H9 (cell line): ENCODE measurements at regions not wholly inside any gene's neighbourhood (a gene's known extent, or its start where the extent isn't known, plus 50 kb on each side); places are given as distances from the start of the nearest gene placed in this dataset.

Source experiments
- DNase-seq: peaks from one replicate; pipeline ENCODE4 v3.0.0-alpha.2; 2017
- H2AFZ ChIP-seq: one replicate; pipeline ENCODE4 v1.6.1; 2013; ENCODE audit warnings: mild to moderate bottlenecking, low read length, control low read depth, moderate library complexity
- H2AK5ac ChIP-seq: 2 replicates; pipeline ENCODE4 v1.6.1; 2013; ENCODE audit warnings: low read length, control low read depth, mixed read lengths; ENCODE audit not compliant: insufficient read length
- H2BK120ac ChIP-seq: one replicate; pipeline ENCODE4 v1.6.1; 2013; ENCODE audit warnings: low read depth, mild to moderate bottlenecking, low read length, control low read depth, inconsistent platforms; ENCODE audit not compliant: poor library complexity, severe bottlenecking
- H2BK12ac ChIP-seq: 2 replicates; pipeline ENCODE4 v1.6.1; 2013; ENCODE audit warnings: low read length, control low read depth, mixed read lengths, low read depth; ENCODE audit not compliant: insufficient read length
- H2BK15ac ChIP-seq: 2 replicates; pipeline ENCODE4 v1.6.1; 2013; ENCODE audit warnings: low read depth, low read length, control low read depth
- H2BK20ac ChIP-seq: one replicate; pipeline ENCODE4 v1.6.1; 2013; ENCODE audit warnings: low read depth, mild to moderate bottlenecking, low read length, control low read depth, inconsistent platforms; ENCODE audit not compliant: poor library complexity, severe bottlenecking
- H2BK5ac ChIP-seq: 2 replicates; pipeline ENCODE4 v1.6.1; 2013; ENCODE audit warnings: low read length, control low read depth, mixed read lengths; ENCODE audit not compliant: insufficient read length
- H3K14ac ChIP-seq: 2 replicates; pipeline ENCODE4 v1.6.1; 2013; ENCODE audit warnings: low read length, control low read depth; ENCODE audit not compliant: insufficient read depth
- H3K18ac ChIP-seq: 2 replicates; pipeline ENCODE4 v1.6.1; 2013; ENCODE audit warnings: low read depth, mild to moderate bottlenecking, mixed read lengths, low read length, control low read depth; ENCODE audit not compliant: insufficient read length
- H3K23ac ChIP-seq: 2 replicates; pipeline ENCODE4 v1.6.1; 2013; ENCODE audit warnings: low read length, control low read depth, mixed read lengths, low read depth; ENCODE audit not compliant: insufficient read length
- H3K23me2 ChIP-seq: 2 replicates; pipeline ENCODE4 v1.6.1; 2013; ENCODE audit warnings: low read depth, mild to moderate bottlenecking, mixed read lengths, low read length, control low read depth; ENCODE audit not compliant: insufficient read length, poor library complexity, severe bottlenecking
- H3K27ac ChIP-seq: 2 replicates; pipeline ENCODE4 v1.5.1; 2013; ENCODE audit warnings: low read length, control low read depth, mixed read lengths, low read depth; ENCODE audit not compliant: insufficient read length
- H3K27me3 ChIP-seq: 2 replicates; pipeline ENCODE4 v1.6.1; 2013; ENCODE audit warnings: low read length, control low read depth, inconsistent platforms; ENCODE audit not compliant: insufficient read depth
- H3K4ac ChIP-seq: 2 replicates; pipeline ENCODE4 v1.6.1; 2013; ENCODE audit warnings: low read depth, mild to moderate bottlenecking, control low read depth, inconsistent platforms, low read length, moderate library complexity
- H3K4me1 ChIP-seq: 2 replicates; pipeline ENCODE4 v1.6.1; 2013; ENCODE audit warnings: low read length, control low read depth, inconsistent platforms; ENCODE audit not compliant: insufficient read depth
- H3K4me2 ChIP-seq: 2 replicates; pipeline ENCODE4 v1.6.1; 2013; ENCODE audit warnings: low read length, control low read depth, mixed read lengths; ENCODE audit not compliant: insufficient read length, insufficient read depth
- H3K56ac ChIP-seq: 2 replicates; pipeline ENCODE4 v1.6.1; 2013; ENCODE audit warnings: low read depth, mild to moderate bottlenecking, mixed read lengths, low read length, control low read depth; ENCODE audit not compliant: insufficient read length
- H3K79me1 ChIP-seq: 2 replicates; pipeline ENCODE4 v1.6.1; 2013; ENCODE audit warnings: low read depth, mild to moderate bottlenecking, moderate library complexity, low read length, control low read depth, inconsistent platforms; ENCODE audit not compliant: insufficient read depth, poor library complexity, severe bottlenecking
- H3K79me2 ChIP-seq: 2 replicates; pipeline ENCODE4 v1.6.1; 2013; ENCODE audit warnings: low read length, control low read depth, inconsistent platforms; ENCODE audit not compliant: insufficient read depth
- H3K9ac ChIP-seq: 2 replicates; pipeline ENCODE4 v1.6.1; 2013; ENCODE audit warnings: low read length, control low read depth, mixed read lengths; ENCODE audit not compliant: insufficient read length; ENCODE audit errors: extremely low read depth
- H3K9me3 ChIP-seq: one replicate; pipeline ENCODE4 v1.6.1; 2013; ENCODE audit warnings: low read depth, low read length, inconsistent platforms; ENCODE audit not compliant: control insufficient read depth
- H3T11ph ChIP-seq: one replicate; pipeline ENCODE4 v1.6.1; 2013; ENCODE audit warnings: mild to moderate bottlenecking, low read length, control low read depth, inconsistent platforms
- H4K20me1 ChIP-seq: one replicate; pipeline ENCODE4 v1.6.1; 2013; ENCODE audit not compliant: control insufficient read depth, insufficient read length, insufficient read depth
- H4K5ac ChIP-seq: 2 replicates; pipeline ENCODE4 v1.6.1; 2013; ENCODE audit warnings: low read depth, mild to moderate bottlenecking, mixed read lengths, low read length, control low read depth; ENCODE audit not compliant: insufficient read length
- H4K8ac ChIP-seq: replicated peaks from 2 replicates; pipeline ENCODE4 v1.6.1; 2013; ENCODE audit warnings: low read length, control low read depth, mixed read lengths, low read depth; ENCODE audit not compliant: insufficient read length
- H4K91ac ChIP-seq: 2 replicates; pipeline ENCODE4 v1.6.1; 2013; ENCODE audit warnings: low read depth, mild to moderate bottlenecking, moderate library complexity, mixed read lengths, low read length, control low read depth; ENCODE audit not compliant: insufficient read length
- H3K27ac Mint-ChIP-seq, 3 experiments: 2 replicates in 2 of 3; 3 replicates in 1 of 3; pipeline ENCODE4 v1.8.0; 2020 to 2021; ENCODE audit warnings: mixed read lengths in 3 of 3, mild to moderate bottlenecking in 1 of 3, moderate library complexity in 1 of 3
- H3K27me3 Mint-ChIP-seq: 2 replicates; pipeline ENCODE4 v1.8.0; 2021; ENCODE audit warnings: low read depth, mild to moderate bottlenecking, moderate library complexity, mixed read lengths
- H3K36me3 Mint-ChIP-seq, 3 experiments: 2 replicates in 2 of 3; 3 replicates in 1 of 3; pipeline ENCODE4 v1.8.0; 2020 to 2021; ENCODE audit warnings: low read depth in 3 of 3, mixed read lengths in 3 of 3; ENCODE audit not compliant: insufficient read depth in 1 of 3
- H3K4me1 Mint-ChIP-seq, 2 experiments: 2 replicates each; pipeline ENCODE4 v1.8.0; 2020; ENCODE audit warnings: mixed read lengths in 2 of 2
- H3K4me3 Mint-ChIP-seq, 2 experiments: 2 replicates in 1 of 2; 3 replicates in 1 of 2; pipeline ENCODE4 v1.8.0; 2020 to 2021; ENCODE audit warnings: mild to moderate bottlenecking in 2 of 2, mixed read lengths in 2 of 2, moderate library complexity in 1 of 2
- H3K9me3 Mint-ChIP-seq, 2 experiments: 2 replicates in 1 of 2; 3 replicates in 1 of 2; pipeline ENCODE4 v1.8.0; 2020; ENCODE audit warnings: mild to moderate bottlenecking in 2 of 2, mixed read lengths in 2 of 2, moderate library complexity in 1 of 2
- CTCF ChIP-seq: fragments of 200-600 bp; sonication (generic); conservative IDR thresholded peaks from 3 replicates; pipeline ENCODE4 v1.8.0; 2021; ENCODE audit warnings: antibody characterized with exemption, mild to moderate bottlenecking
- WGBS: extraction: QIAGEN DNeasy Blood & Tissue Kit; methylation state at CpG from one replicate; pipeline ENCODE4 v1.1.7; 2013; ENCODE audit warnings: missing lambda C conversion rate, low lambda C conversion rate, mixed read lengths; ENCODE audit not compliant: insufficient read length; ENCODE audit errors: extremely low coverage; 5-methylcytosine and 5-hydroxymethylcytosine counted together

- Histone ChIP-seq H3K14ac (no peak overlapping the region), H3K79me2 (no peaks in the 10 kb centered on the region), H3K56ac (no peak overlapping the region), H3T11ph (no peak overlapping the region), H3K23ac (no peak overlapping the region), H3K23me2 (no peaks in the 10 kb centered on the region), H2BK15ac (no peak overlapping the region), H2BK12ac (no peak overlapping the region), H4K8ac (no peak overlapping the region), H3K9me3 (no peaks in the 10 kb centered on the region), H2BK20ac (no peak overlapping the region), H3K79me1 (no peaks in the 10 kb centered on the region), H4K20me1 (no peaks in the 10 kb centered on the region), H3K27me3 (no peaks in the 10 kb centered on the region), H2AK5ac (no peak overlapping the region), H3K9ac (no peak overlapping the region), H2AFZ (no peak overlapping the region), H3K4me1 (no peaks in the 10 kb centered on the region), H3K18ac (no peak overlapping the region), H3K27ac (no peak overlapping the region), H2BK120ac (no peak overlapping the region), H2BK5ac (no peak overlapping the region), H3K4me2 (no peak overlapping the region), H4K91ac (no peak overlapping the region), H4K5ac (no peak overlapping the region), H3K4ac (no peak overlapping the region)
- WGBS = no CpG with 5 or more reads among the region's 1 CpG
- TF ChIP-seq CTCF = no peak
- Mint-ChIP-seq H3K36me3 (no peaks in the 10 kb centered on the region), H3K9me3 (peaks cover 0 to 4% of the 10 kb centered on the region in 2 experiments; a peak in 2 of 5 replicates), H3K27me3 (no peaks in the 10 kb centered on the region), H3K27ac (no peak overlapping the region; a peak in 1 of 7 replicates), H3K4me1 (no peaks in the 10 kb centered on the region), H3K4me3 (no peak overlapping the region)
- DNase-seq = no peak
These were observed 2064.1 kb upstream of the TENM3 start for GRCh38 chr4:180179146-180179545.
